ENCODE measurements at regions not wholly inside any gene's neighbourhood (a gene's known extent, or its start where the extent isn't known, plus 50 kb on each side); places are given as distances from the start of the nearest gene placed in this dataset.

DNA sequence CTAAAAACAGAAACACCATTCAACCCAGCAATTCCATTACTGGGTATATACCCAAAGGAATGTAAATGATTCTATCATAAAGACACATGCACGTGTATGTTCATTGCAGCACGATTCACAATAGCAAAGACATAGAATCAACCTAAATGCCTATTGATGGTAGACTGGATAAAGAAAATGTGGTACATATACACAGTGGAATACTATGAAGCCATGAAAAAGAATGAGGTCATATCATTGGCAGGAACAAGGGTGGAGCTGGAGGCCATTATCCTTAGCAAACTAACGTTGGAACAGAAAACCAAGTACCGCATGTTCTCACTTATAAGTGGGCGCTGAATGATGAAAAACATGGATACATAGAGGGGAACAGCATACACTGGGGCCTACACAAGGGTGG lies 77.2 kb upstream of the MYOCD start:
- TF ChIP-seq, protein P1, sequence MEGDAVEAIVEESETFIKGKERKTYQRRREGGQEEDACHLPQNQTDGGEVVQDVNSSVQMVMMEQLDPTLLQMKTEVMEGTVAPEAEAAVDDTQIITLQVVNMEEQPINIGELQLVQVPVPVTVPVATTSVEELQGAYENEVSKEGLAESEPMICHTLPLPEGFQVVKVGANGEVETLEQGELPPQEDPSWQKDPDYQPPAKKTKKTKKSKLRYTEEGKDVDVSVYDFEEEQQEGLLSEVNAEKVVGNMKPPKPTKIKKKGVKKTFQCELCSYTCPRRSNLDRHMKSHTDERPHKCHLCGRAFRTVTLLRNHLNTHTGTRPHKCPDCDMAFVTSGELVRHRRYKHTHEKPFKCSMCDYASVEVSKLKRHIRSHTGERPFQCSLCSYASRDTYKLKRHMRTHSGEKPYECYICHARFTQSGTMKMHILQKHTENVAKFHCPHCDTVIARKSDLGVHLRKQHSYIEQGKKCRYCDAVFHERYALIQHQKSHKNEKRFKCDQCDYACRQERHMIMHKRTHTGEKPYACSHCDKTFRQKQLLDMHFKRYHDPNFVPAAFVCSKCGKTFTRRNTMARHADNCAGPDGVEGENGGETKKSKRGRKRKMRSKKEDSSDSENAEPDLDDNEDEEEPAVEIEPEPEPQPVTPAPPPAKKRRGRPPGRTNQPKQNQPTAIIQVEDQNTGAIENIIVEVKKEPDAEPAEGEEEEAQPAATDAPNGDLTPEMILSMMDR (IDR thresholded peaks at IDR 0.05) = no peak
- TF ChIP-seq POLR2A (IDR thresholded peaks at IDR 0.05) = no peak
